Esophagus squamous epithelium (tissue), 5 donors: ENCODE measurements at regions not wholly inside any gene's neighbourhood (a gene's known extent, or its start where the extent isn't known, plus 50 kb on each side); places are given as distances from the start of the nearest gene placed in this dataset.

Experiments
- DNase-seq: peaks from one replicate; lab custom pipeline; 2025; lab: John Stamatoyannopoulos, UW
- H3K27ac ChIP-seq, 4 donors: fragments of 200-600 bp; sonication (generic); one replicate each; pipeline ENCODE4 v1.5.1; 2016 to 2019; ENCODE audit warnings: mild to moderate bottlenecking in 1 of 4
- H3K27me3 ChIP-seq, 4 donors: fragments of 200-600 bp; sonication (generic); 1 replicate in 3 of 4; 2 replicates in 1 of 4; pipeline versions ENCODE4 v1.5.1 to v1.6.0; 2017 to 2021; ENCODE audit warnings: antibody characterized with exemption in 1 of 4
- H3K36me3 ChIP-seq, 3 donors: fragments of 200-600 bp; sonication (generic); one replicate each; pipeline ENCODE4 v1.5.1; 2016 to 2019
- H3K4me1 ChIP-seq, 3 donors: fragments of 200-600 bp; sonication (generic); one replicate each; pipeline ENCODE4 v1.5.1; 2017 to 2019
- H3K4me3 ChIP-seq, 4 donors: fragments of 200-600 bp; sonication (generic); 1 replicate in 3 of 4; 2 replicates in 1 of 4; pipeline ENCODE4 v1.5.1; 2016 to 2019; ENCODE audit warnings: mild to moderate bottlenecking in 2 of 4, moderate library complexity in 1 of 4
- H3K9me3 ChIP-seq, 3 donors: fragments of 200-600 bp; sonication (generic); one replicate each; pipeline ENCODE4 v1.5.1; 2016 to 2019
- CTCF ChIP-seq, 6 experiments: fragments of 450-650 bp in 4 of 6; fragments of 200-600 bp in 2 of 6; sonication (generic) in 2 of 6; IDR thresholded peaks; one replicate each; pipeline ENCODE4 v1.5.1; 2016 to 2019; ENCODE audit warnings: antibody characterized with exemption in 6 of 6, mild to moderate bottlenecking in 4 of 6, moderate library complexity in 4 of 6
- POLR2A ChIP-seq, 4 donors: fragments of 450-650 bp; IDR thresholded peaks; one replicate each; pipeline ENCODE4 v1.6.1; 2017; ENCODE audit warnings: antibody characterized with exemption in 4 of 4, mild to moderate bottlenecking in 4 of 4, moderate library complexity in 3 of 4
- WGBS, 2 donors: methylation state at CpG; one replicate each; pipeline ENCODE4 v1.1.5; 2018; 5-methylcytosine and 5-hydroxymethylcytosine counted together
- intact Hi-C: fragments of 100-400 bp; cut with DNase I; formaldehyde crosslinking; loops from one replicate; pipeline ENCODE4 v1.15.0; 2022
- donor health status: DM: yes; HTN: yes; CAD: no.

DNA sequence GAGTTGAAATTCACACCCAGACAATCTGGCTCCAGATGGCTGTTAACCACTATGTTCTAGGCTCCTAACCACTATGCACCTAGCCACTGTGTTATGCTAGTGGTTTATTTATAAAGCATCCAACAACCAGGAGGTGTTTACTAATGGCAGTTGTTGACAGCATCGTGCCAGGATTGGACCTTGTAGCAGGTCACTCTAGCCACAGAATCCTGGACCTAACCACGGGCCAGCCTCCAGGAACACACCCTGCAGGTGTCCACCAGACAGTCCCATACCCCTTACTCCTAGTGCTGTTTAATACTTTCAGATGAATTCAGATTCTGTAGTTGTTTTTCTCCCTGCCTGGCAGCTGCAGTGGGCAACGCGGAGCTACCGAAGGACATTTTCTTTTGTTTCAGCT lies 109.4 kb upstream of the MYL2 start:
- H3K4me3 ChIP-seq = no peak overlapping the region
- intact Hi-C loops = loop anchor here (10.0 kb wide), 1 partner anchor 285 kb away; no protein-coding TSS in a partner anchor
- H3K27ac ChIP-seq = no peak overlapping the region
- H3K4me1 ChIP-seq = peaks cover 0 to 17% (median 10%) of the 10 kb centered on the region in 3 donors
- TF ChIP-seq POLR2A (IDR thresholded peaks at IDR 0.05) (no peak), CTCF (IDR thresholded peaks at IDR 0.05) (no peak)
- 39 to 58% methylated on average over 5 of the region's 5 CpGs for WGBS, 2 donors
- no peaks in the 10 kb centered on the region for H3K36me3 ChIP-seq
- no peaks in the 10 kb centered on the region for H3K9me3 ChIP-seq
- H3K27me3 ChIP-seq = peaks cover 7 to 99% (median 14%) of the 10 kb centered on the region in 4 donors
- DNase-seq = no peak

DNA sequence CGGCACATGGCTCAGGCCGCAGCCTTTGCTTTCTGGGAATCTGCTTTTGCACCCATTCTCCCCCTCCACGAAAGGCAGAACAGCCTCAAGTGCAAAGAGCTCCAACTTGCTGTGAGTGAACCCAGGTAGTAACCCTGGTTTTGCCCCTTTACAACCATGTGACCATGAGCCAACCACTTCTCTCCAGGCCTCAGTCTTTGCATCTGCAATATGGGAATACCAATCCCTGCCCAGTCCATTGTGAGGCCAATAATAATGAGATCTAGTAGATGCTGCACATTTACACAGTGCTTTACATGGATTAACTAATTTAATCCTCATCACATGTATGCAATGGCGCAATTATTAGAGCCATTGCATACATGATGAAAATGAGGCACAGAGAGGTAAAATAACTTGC lies 108.9 kb upstream of the MYL2 start:
- intact Hi-C loops = loop anchor here (10.0 kb wide), 1 partner anchor 285 kb away; no protein-coding TSS in a partner anchor
- peaks cover 7 to 99% (median 14%) of the 10 kb centered on the region in 4 donors for H3K27me3 ChIP-seq
- no peak for DNase-seq
- no peak overlapping the region for H3K27ac ChIP-seq
- no peaks in the 10 kb centered on the region for H3K9me3 ChIP-seq
- no peak overlapping the region for H3K4me3 ChIP-seq
- H3K36me3 ChIP-seq = no peaks in the 10 kb centered on the region
- 70 to 92% methylated on average over 2 to 4 of the region's 4 CpGs for WGBS, 2 donors
- peaks cover 0 to 13% (median 7%) of the 10 kb centered on the region in 3 donors for H3K4me1 ChIP-seq
- TF ChIP-seq POLR2A (IDR thresholded peaks at IDR 0.05) (no peak), CTCF (IDR thresholded peaks at IDR 0.05) (no peak)

- H3K4me3 ChIP-seq = no peak overlapping the region
- H3K27me3 ChIP-seq = peaks cover 7 to 99% (median 14%) of the 10 kb centered on the region in 4 donors
- intact Hi-C loops = loop anchor here (10.0 kb wide), 1 partner anchor 286 kb away; no protein-coding TSS in a partner anchor
- H3K36me3 ChIP-seq = no peaks in the 10 kb centered on the region
- DNase-seq = no peak
- H3K9me3 ChIP-seq = no peaks in the 10 kb centered on the region
- TF ChIP-seq POLR2A (IDR thresholded peaks at IDR 0.05) (no peak), CTCF (IDR thresholded peaks at IDR 0.05) (no peak)
- H3K27ac ChIP-seq = no peak overlapping the region
- WGBS, 2 donors = 42 to 70% methylated on average over 2 of the region's 2 CpGs
- peaks cover 0 to 8% (median 4%) of the 10 kb centered on the region in 3 donors for H3K4me1 ChIP-seq
These were observed 108.5 kb upstream of the MYL2 start for GRCh38 chr12:111028830-111029229.

DNA sequence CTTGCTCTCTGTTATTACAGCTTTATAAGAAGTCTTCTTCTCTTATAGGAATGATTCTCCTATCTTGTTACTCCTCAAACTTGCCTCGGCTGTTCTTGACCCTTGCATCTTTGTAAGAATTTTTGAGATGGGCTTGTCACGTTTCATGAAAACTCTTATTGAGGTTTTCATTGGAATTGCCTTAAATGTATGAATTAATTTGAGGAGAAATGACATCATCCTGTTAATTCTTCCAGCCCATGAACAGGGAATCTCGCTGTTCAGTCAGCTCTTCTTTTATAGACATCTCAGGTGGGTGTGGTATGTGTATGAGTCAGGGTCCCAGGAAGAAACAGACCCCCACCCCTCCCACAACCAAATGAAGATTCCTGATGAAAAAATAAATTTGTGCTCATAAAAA lies 107.1 kb upstream of the MYL2 start:
- no peak for DNase-seq
- WGBS, 2 donors = 59 to 72% methylated on average over 3 of the region's 3 CpGs
- no peak overlapping the region for H3K27ac ChIP-seq
- H3K36me3 ChIP-seq = no peaks in the 10 kb centered on the region
- no peak overlapping the region for H3K4me3 ChIP-seq
- no peaks in the 10 kb centered on the region for H3K9me3 ChIP-seq
- H3K27me3 ChIP-seq = peaks cover 0 to 99% (median 7%) of the 10 kb centered on the region in 4 donors
- H3K4me1 ChIP-seq = no peaks in the 10 kb centered on the region
- intact Hi-C loops = loop anchor here (10.0 kb wide), 1 partner anchor 287 kb away; no protein-coding TSS in a partner anchor
- TF ChIP-seq CTCF (IDR thresholded peaks at IDR 0.05) (no peak), POLR2A (IDR thresholded peaks at IDR 0.05) (no peak)

DNA sequence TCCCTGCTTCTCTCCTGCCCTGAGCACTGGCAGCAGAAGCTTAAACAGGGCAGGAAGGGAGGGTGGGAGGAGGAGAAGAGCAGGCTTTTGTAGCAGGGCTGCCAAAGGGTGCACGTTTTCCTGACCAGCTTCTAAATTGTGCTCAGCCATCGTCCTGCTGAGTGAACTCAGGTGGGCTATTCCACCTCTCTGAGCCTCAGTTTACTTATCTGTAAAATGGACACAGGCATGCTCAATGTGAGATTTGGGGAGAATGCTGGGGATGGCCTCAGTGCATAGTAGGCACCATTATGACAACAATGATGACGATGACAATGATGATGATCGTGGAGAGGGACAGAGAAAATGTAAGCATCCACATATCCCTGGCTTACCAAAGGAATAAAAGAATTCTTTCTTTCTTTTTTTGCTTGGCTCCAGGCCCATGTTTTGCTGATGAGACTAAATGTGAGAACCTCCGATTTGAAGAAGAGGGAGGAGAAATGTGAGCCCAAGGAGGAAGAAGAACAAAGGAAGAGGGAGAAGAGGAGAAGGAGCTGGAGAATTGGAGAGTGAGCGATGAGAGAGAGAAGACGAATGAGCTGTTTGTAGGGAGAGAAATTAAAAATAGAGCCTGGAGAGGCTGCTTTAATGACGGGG lies 105.5 kb upstream of the MYL2 start:
- Histone ChIP-seq H3K27me3 (peaks cover 0 to 99% (median 2%) of the 10 kb centered on the region in 4 donors), H3K36me3 (no peaks in the 10 kb centered on the region), H3K27ac (no peak overlapping the region), H3K4me3 (no peak overlapping the region), H3K9me3 (no peaks in the 10 kb centered on the region), H3K4me1 (no peaks in the 10 kb centered on the region)
- 26 to 31% methylated on average over 8 of the region's 8 CpGs for WGBS, 2 donors
- DNase-seq = no peak
- TF ChIP-seq POLR2A (IDR thresholded peaks at IDR 0.05) (no peak), CTCF (IDR thresholded peaks at IDR 0.05) (no peak)
- intact Hi-C loops = loop anchor here (10.0 kb wide), 1 partner anchor 289 kb away; no protein-coding TSS in a partner anchor
